ENCODE measurements at regions not wholly inside any gene's neighbourhood (a gene's known extent, or its start where the extent isn't known, plus 50 kb on each side); places are given as distances from the start of the nearest gene placed in this dataset.
"Not testable (repeated sequence)": the region's sequence is repeated elsewhere in the genome, so short reads cannot be mapped to it uniquely, and the experiment has no call there.

DNA sequence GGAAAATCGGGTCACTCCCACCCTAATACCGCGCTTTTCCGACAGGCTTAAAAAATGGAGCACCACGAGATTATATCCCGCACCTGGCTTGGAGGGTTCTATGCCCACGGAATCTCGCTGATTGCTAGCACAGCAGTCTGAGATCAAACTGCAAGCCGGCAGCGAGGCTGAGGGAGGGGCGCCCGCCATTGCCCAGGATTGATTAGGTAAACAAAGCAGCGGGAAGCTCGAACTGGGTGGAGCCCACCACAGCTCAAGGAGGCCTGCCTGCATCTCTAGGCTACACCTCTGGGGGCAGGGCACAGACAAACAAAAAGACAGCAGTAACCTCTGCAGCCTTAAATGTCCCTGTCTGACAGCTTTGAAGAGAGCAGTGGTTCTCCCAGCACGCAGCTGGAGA, 88.8 kb downstream of the SLC30A10 start:
- TF ChIP-seq POLR2A (IDR thresholded peaks at IDR 0.05; ENCODE audit: low read length); GATA1 (IDR thresholded peaks at IDR 0.05; ENCODE audit: low read depth, low read length): not testable (repeated sequence)
